HG03025 (cell line): ENCODE measurements at regions not wholly inside any gene's neighbourhood (a gene's known extent, or its start where the extent isn't known, plus 50 kb on each side); places are given as distances from the start of the nearest gene placed in this dataset.

Experiments used
- ATAC-seq: cut with Tn5 transposase; IDR thresholded peaks from one replicate; pipeline ENCODE4 v1.9.1; 2021; ENCODE audit warnings: mild to moderate bottlenecking, moderate library complexity; ENCODE audit not compliant: unreplicated experiment, low FRiP score

DNA sequence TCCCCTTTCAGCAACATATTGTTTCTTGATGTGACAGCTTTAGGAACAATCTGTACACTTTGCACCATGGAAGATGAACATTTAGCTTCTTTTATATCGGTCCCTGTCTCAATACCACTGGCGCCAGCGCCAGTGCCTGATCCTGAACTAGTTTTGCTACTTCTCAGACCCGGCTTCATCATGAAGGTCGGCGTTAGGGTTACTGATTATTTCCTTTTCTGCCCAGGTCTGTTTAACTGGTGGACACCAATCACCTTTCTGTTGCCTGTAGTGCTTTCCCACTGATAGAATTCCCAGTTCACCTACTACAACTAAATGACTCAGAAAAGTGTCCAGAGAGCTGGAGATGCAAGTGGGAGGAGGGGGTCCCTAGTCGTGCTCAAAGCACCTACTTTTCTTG is 99.5 kb downstream of the MYCN start:
- ATAC-seq = no peak

DNA sequence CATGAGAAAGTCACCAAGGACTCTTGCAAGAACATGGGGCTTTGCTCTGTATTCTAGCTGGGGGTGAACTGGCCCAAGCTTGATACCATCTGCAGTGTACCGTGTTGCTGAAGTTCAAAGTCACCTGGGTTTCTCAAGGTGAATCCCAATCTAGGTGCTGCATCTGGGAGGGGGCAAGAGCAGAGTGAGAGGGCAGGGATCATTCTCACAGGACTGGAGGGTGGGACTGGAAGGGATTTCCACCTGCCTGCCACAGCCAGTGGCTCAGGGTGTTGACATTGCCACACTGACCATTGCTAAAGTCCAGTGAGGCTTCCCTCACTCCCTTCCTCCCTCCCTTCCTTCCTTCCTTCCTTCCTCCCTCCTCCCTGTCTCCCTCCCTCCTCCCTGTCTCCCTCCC is 98.7 kb downstream of the MYCN start:
- no peak for ATAC-seq

DNA sequence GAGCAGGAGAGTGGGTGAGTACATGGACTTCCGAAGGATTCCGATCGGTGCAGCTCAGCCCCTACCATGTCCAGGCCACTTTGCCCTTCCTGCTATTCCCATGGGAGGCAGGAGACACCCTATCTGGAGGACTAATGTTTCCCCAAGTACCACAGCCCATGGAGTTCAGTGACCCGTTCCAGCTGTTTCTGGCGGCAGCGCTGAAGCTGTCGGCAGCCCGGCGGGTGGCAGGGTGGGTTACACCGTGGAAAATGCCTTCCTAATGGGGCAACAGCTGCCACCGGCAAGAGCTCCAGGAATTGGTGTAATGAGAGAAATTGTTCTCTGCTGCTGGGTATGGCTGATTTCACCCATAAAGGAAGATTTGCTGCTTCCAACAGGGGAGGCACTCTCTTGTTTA is 98.3 kb downstream of the MYCN start:
- ATAC-seq = no peak

DNA sequence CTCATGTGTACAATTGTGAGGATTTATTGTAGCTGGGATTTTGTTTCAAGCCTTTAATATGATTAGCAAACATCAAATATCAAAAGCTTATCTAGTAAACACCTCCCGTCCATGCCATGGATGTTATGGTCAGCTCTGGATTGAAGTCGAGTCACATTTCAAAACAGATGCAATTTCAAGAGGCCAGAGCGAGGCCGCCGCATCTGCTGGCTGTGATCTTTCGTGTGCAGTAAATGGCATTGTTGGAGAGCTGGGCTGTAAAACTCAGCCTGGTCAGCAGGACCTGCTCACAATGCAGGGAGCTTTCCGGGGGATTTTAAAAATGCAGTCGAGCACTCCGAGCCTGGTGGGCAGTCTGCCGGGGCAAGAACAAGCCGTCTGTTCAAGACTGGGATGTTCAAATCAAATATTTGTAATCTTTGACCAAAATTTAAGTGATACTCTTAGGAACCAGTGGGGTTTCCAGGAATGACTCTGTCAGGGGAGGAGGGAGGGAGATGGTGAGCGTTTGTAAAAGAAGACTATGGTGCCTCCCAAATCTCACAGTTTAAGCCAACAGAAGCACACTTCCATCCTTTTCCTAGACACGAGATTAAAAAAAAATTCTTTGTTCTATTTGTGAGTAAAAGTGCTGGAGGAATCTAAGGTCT is 97.6 kb downstream of the MYCN start:
- no peak for ATAC-seq

DNA sequence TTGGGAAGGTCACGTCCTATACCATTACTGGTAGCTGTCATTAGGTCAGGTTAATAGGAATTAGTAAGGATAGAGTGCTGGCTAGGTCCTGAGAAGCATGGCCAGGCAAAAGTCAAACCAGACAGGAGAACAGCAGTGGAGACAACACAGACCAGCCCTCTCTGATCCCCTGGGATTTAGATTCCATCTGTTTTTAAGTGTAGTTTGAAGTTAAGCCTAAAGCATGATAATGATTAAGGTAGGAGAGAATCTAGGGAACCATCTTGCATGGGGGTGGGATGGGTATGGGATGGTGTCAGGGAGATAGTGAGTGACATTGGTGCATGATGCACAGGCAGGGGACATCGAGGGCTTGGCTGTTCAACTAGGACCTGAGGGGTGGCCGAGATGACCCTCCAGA is 96.6 kb downstream of the MYCN start:
- ATAC-seq = no peak

DNA sequence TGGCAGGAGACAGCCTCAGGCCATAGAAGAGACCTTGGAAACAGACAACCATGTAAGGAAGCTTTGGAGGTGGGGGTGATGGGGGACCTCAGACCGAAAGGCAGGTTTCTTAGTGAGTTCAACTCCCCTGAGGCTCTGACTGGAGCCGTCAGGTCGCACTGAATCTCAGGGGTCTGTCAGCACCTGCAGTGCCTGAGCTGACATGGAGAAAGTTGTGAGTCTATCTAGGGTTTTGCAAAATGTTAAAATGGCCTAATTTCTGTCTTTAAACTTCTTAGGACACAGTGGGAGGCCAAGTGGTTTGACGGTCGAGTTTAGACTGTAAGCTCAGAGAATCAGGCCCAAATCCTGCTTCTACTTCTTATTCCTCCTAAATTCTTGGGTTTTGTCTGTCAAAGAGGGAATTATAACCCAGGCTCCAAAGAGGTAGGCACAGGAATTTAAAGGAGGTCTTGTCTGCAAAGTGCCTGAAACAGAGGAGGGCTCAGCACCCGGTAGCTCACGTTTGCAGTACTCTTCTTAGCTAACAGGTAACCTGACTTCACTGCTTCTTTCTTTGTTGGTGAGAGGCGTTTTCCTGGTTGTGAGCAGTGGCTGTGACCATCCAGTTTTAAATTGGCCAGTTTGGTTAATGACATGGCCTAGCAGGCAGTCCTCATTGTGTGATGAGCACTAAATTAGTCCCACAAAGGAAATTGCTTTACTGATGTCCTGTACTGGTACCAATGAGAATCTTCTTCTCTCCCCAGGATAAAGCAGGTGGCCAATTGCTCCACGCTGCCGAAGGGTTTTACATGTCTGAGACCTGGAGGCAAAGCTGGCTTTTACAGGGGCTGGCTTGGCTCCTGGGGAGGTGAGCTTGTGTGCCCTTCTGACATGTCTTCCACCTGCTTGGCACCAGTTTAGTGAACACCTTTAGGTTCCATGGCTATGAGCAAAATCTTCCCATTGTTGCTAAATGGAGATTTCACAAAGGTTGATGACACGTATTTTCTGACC is 95.7 kb downstream of the MYCN start:
- no peak for ATAC-seq

DNA sequence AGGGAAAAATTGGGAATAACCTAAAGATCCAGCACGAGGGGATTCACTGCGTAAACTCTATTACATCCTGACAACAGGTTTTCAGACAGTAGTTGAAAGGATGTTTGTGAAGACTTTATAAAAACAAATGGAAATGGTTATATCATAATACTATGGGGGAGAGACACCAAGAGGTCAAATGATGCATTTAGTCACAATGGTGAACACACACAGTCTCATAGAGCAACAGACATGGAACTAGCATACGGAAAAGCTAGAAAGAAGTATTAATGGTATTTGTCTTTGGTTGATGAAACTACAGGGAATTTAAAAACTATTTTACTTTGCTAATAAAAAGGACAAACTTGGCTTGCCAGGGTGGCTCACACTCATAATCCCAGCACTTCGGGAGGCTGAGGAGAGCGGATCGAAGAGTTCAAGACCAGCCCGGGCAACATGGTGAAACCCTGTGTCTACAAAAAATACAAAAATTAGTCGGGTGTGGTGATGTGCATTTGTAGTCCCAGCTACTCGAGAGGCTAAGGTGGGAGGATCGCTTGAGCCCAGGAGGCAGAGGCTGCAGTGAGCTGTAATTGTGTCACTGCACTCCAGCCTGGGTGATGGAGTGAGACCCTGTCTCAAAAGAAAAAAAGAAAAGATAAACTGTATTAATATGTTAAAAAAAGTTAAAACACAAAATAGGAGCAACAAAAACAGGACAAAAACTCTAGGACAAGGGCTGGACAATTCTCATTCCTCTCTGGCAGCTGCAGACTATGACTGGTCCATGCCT is 94.8 kb downstream of the MYCN start:
- no peak for ATAC-seq

DNA sequence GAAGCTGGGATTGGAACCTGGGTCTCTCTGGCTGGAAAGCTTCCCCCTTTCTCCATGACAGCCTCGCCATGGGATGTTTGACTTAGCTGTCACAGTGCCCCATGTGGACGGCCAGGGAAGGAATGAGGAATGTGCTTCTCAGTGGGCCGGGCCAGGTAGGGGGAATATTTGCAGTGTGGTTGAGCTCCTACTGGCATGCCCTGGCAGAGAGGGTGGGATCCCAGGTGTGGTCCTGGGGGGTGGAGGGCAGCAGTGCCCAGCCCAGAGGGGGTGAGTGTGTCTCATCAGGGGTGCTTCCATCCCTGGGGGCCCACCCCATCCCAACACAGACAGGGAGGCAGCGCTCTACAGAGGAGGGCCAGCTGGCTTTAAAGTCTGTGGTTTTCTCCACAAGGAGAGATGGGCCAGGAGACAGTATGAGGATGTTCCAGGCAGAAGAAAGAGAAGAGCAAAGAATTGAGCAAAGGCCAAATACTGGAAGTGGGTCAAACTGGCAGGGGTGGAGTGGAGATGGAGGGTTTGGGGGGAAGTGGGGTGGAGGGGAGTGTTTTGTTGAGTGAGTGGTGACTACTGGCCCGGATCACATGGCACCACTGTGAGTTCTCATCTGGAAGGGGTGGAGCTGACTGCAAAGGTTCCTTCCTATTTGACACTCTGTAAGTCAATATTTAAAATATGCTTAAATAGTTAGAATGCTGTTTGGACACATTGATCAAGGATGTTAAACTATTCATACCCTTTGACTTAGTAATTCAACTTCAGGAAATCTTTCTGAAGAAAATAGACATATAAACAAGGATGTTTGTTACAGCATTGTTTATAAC is 94.0 kb downstream of the MYCN start:
- no peak for ATAC-seq

DNA sequence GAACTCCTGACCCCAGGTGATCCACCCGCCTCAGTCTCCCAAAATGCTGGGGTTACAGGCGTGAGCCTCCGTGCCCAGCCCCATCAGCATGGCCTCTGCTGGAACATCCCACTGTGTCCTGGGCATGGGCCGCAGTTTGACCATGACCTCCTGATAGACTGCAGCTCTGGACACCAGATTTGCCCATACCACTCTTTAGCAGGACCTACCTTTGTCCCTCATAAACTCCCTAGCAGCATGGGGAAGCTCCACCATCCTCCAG is 92.6 kb downstream of the MYCN start:
- ATAC-seq = no peak

DNA sequence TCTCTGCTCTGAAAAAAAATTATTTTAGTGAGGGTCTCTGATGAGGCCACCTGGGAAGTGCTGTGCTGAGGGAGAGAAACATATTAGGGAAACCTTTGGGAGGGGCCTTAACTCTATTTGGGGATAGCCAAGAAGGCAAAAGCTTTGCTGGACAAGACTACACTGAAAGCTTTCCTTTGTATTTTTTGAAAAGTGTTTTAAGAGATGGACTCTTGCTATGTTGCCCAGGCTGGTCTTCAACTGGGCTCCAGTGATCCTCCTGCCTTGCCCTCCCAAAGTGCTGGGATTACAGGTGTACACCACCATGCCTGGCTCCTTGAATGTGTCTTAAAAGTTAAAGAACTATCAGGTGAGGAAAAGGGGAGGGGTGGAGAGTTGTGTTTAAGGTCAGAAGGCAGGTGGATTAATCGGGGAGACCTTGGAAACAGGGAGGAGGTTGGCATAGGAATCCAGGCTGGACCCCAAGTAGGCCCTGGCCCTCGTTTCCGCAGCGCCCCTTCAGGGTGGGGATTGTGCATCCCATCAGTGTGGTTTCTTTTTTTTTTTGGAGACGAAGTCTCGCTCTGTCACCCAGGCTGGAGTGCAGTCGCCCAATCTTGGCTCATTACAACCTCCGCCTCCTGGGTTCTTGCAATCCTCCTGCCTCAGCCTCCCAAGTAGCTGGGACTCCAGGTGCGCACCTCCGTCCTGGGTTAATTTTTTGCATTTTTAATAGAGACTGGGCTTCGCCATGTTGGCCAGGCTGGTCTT is 92.1 kb downstream of the MYCN start:
- ATAC-seq = no peak

DNA sequence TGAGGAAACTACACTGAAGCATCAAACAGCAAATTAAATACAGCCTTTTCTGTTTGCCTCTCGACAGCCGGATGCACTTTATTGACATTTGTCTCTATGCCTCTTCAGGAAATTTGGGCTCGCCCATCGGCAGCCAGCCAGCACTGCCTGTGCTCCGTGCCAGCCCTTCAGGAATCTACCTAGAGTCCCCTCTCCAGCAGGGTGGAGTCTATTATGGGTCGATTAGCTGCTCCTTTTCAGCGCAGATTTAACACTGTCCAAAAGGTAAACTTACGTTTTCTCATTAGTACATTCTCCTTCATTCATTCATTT is 91.5 kb downstream of the MYCN start:
- ATAC-seq = no peak

DNA sequence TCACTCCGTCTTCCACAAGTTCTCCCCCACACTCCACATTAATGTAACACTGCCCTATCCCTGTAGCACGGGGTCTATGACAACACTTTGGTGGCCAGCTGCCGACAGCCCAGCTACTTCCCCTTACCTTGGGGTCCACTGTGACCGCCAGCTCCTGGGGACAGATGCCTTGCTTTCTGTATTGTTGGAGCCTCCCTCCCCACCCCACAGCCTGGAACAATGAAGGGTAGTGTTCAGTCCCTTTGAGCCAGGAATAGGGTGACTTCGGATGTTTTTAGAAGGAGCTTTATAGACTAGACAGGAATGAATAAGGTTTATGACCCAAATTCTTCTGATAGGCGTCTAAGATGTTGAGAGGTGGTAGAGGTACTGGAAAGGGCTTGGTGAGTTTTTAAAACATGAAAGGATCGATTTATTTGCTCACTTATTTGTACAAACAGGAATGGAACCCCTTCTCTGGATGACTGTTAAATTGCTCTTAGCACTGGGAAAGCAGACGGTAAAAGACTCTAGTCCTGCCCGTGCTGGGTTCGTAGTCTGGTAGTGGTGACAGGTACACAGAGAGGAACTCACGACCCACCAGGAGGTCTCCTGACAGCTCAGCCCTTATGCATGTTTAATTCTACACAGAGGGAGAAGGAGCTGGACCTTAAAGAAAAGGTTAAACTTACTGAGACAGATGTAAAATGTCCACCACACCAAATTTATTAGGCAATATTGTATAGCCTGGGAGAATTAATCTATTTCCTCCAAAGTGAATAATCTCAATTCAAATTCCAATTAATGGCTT is 90.9 kb downstream of the MYCN start:
- ATAC-seq = no peak

DNA sequence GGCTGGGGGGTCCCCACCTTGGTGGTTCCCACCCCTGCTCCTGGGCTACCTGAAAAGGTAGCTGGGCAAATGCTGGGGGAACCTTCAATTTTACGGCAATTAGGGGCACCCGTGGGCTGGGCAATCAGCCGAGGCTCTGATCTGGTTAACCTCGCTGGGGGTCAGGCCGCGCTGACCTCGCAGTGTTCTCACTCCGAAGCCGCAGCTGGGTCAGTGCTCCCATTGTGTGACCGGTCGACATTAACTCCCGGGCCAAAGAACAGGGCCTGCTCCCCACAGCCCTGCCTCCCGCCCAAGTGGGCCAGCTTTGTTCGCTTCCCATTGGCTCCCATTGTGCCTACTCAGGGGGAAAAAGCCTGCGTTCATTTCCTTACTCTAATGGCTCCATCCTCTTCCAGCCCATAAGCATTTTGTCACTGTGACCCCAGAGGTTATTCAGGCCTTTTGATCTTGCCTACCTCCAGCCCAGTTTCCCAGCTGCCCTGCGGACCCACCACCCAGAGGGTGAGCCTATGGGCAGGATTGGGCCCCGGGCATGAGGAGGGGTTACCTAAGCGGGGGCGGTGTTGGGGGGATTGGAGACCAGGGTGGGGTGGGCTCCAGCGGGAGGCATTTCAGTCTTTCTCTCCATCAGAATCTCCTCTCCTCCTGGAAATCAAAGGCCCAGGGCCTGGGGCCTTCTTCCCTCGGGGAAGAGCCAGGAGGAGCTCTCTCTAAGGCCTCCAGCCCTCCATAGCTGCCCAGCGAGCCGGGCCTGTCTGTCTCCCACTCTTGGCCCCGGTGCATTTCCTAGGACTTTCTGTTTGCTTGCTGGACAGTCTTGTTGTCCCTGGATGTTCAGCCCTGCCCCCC is 90.1 kb downstream of the MYCN start:
- ATAC-seq = no peak

DNA sequence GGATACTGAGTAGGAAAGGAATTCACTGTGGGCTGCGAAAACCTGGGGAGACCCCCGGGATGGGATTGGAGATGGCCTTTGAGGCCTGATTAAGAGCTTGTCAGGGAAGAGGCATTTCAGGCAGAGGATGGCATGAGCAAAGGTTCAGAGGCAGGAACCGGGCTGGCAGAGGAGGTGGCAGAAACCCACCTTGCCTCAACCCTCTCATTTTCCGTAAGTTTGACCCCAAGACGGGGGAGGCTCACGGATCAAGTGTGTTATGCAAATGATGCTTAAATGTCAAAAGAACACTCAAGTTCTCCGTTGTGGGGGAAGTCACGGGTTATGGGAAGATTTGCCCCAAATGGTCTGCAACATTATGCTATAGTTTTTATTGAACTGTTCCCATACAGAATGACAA is 88.3 kb downstream of the MYCN start:
- ATAC-seq = no peak

DNA sequence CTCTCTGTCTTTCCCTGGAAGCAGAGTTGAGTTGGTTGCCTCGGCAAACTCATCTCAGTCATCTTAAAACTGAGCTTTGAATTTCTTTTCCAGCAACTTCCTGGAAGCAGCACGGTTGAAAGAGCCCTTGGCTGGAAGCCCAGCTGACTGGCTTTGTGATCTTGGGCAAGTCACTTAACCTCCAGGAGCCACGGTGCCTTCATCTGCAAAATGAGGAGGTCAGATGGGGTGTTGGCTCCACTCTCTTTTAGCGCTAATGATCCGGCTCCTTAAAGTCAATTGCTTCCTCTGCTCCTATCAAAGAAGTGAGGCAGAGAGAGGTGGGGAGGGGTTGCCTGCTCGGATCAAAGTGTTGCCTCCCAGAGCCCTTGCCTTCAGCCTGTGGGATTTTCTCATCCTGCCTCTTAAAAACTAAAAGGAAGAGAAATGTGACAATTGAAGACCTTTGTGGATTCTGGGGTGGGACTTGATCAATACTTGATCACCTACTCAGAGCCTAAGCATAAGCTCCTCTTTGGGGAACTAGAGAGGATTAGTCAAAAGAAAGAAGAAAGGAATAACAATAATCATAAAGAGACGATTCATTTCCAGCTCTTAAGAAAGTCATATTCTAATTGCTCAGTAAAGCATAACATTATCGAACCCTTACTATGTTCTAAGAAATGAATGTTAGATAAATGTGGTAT is 86.6 kb downstream of the MYCN start:
- no peak for ATAC-seq

DNA sequence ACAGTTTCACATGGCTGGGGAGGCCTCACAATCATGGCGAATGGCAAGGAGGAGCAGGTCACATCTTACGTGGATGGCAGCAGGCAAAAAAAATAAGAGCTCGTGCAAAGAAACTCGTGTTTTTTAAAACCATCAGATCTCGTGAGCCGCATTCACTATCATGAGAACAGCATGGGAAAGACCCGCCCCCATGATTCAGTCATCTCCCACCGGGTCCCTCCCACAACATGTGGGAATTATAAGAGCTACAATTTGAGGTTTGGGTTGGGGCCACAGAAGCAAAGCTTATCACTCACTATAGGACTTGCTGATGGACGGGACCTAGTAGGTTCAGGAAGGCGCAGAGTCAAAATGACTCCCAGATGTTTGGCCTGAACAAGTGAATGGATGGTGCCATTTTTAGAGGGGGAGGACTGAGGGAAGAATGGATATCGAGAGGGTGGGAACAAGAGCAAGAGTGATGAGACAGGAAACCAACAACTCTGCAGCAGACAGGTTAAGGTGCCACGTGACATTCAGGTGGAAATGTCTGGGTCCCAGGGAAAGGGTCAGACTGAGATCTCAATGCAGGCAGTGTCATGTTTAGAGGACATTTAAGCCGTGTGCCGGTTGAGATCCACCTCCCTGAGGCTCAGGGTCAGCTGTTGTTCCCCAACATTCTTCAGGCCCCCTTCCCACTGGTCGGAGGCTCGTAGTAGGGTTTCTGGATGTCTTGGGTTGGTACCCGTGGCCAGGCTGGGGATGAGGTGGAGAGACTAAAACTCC is 85.7 kb downstream of the MYCN start:
- no peak for ATAC-seq

DNA sequence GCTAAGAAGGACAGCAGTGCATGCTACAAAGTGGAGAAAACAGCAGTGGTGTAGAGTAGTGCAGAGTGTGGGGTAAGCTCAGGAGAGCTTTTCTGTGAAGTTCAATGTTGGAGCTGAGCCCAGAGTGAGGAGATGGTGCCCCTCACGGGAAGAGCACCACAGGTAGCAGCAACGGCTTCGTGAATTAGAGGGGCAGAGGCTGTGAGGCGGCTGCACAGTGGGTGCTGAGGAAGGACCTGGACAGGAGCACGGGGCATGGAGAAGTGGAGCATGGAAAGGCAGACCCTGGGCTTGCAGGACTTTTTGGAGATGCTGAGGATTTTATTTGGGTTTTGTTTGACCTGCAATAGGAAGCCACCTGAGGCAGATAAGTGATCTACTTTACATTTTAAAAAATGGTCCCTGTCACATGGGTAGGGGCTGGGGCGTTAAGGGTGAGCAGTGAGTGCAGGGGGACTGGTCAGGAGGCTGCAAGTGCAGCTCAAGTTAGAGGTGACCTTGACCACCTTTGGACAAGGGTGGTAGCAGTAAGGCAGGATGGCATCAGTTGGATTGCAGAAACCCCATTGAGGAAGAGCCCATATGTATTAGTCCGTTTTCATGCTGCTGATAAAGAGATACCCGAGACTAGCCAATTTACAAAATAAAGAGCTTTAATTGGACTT is 85.0 kb downstream of the MYCN start:
- no peak for ATAC-seq
